ENCODE measurements at regions not wholly inside any gene's neighbourhood (a gene's known extent, or its start where the extent isn't known, plus 50 kb on each side); places are given as distances from the start of the nearest gene placed in this dataset.

- TF ChIP-seq CTCF (conservative IDR thresholded peaks at IDR 0.05; ENCODE audit: low read depth, low read length) (no peak), EZH2 (IDR thresholded peaks at IDR 0.05; ENCODE audit: low read length, unreplicated experiment) (no peak)
Measured at GRCh38 chr4:104976262-104976661, 170.4 kb upstream of the TET2 start.

Measured in PC-3 (cell line).